RWPE2 (cell line): ENCODE measurements at regions not wholly inside any gene's neighbourhood (a gene's known extent, or its start where the extent isn't known, plus 50 kb on each side); places are given as distances from the start of the nearest gene placed in this dataset.

Experiments
- ATAC-seq: fragments of 200-7000 bp; cut with Tn5 transposase; 3 replicates; pipeline ENCODE4 v1.9.1; 2021; ENCODE audit warnings: low read depth
- DNase-seq: peaks from one replicate; pipeline ENCODE4 v3.0.0-alpha.2; 2020; ENCODE audit warnings: low spot score
- H3K27ac ChIP-seq: fragments of 450-650 bp; 2 replicates; pipeline ENCODE4 v1.5.1; 2017; ENCODE audit warnings: mild to moderate bottlenecking; ENCODE audit not compliant: poor library complexity, severe bottlenecking
- H3K27me3 ChIP-seq: fragments of 250-450 bp; sonication (Bioruptor Pico); 2 replicates; pipeline ENCODE4 v1.5.1; 2021; ENCODE audit warnings: mild to moderate bottlenecking, moderate library complexity; ENCODE audit not compliant: insufficient read depth, poor library complexity, severe bottlenecking
- H3K36me3 ChIP-seq: fragments of 250-450 bp; sonication (Bioruptor Pico); 2 replicates; pipeline ENCODE4 v1.5.1; 2020; ENCODE audit warnings: low read depth, mild to moderate bottlenecking, moderate library complexity
- H3K4me1 ChIP-seq: fragments of 250-450 bp; sonication (Bioruptor Pico); 2 replicates; pipeline ENCODE4 v1.5.1; 2021; ENCODE audit warnings: mild to moderate bottlenecking, moderate library complexity; ENCODE audit not compliant: insufficient read depth, poor library complexity, severe bottlenecking
- H3K4me3 ChIP-seq: fragments of 250-450 bp; sonication (Bioruptor Pico); 2 replicates; pipeline ENCODE4 v1.5.1; 2021; ENCODE audit warnings: mild to moderate bottlenecking, moderate library complexity; ENCODE audit not compliant: severe bottlenecking
- H3K9me3 ChIP-seq: fragments of 250-450 bp; sonication (Bioruptor Pico); 2 replicates; pipeline ENCODE4 v1.5.1; 2021; ENCODE audit warnings: mild to moderate bottlenecking, moderate library complexity; ENCODE audit not compliant: severe bottlenecking
- TF ChIP-seq, protein P1 (sequence below): fragments of 450-650 bp; IDR thresholded peaks from one replicate; pipeline ENCODE4 v1.5.1; 2017; ENCODE audit warnings: mild to moderate bottlenecking, moderate library complexity; ENCODE audit not compliant: poor library complexity, severe bottlenecking

DNA sequence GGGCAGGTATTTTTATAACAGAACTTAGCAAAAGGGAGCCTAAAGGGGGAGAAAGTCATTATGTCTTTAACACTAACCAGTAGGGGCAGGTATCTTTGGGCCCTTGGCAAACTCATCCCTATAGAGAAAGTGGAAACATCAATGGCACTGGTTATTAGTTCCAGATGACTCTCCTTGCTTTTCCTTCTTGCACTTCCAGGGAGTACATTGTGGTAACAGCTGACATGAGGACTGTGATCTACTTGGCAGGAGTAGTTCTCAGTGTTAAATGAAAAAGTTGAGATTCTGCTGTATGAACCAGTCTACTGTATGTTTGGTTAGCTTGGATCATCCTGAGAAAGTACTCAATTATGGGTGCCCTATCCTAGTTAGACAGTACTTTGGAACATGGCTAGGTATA lies 93.6 kb downstream of the ATXN3L start:
- Histone ChIP-seq H3K36me3 (no peaks in the 10 kb centered on the region), H3K4me1 (peaks cover 15% of the 10 kb centered on the region), H3K9me3 (no peaks in the 10 kb centered on the region), H3K27me3 (no peaks in the 10 kb centered on the region), H3K27ac (no peak overlapping the region), H3K4me3 (no peak overlapping the region)
- TF ChIP-seq, protein P1, sequence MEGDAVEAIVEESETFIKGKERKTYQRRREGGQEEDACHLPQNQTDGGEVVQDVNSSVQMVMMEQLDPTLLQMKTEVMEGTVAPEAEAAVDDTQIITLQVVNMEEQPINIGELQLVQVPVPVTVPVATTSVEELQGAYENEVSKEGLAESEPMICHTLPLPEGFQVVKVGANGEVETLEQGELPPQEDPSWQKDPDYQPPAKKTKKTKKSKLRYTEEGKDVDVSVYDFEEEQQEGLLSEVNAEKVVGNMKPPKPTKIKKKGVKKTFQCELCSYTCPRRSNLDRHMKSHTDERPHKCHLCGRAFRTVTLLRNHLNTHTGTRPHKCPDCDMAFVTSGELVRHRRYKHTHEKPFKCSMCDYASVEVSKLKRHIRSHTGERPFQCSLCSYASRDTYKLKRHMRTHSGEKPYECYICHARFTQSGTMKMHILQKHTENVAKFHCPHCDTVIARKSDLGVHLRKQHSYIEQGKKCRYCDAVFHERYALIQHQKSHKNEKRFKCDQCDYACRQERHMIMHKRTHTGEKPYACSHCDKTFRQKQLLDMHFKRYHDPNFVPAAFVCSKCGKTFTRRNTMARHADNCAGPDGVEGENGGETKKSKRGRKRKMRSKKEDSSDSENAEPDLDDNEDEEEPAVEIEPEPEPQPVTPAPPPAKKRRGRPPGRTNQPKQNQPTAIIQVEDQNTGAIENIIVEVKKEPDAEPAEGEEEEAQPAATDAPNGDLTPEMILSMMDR = no peak
- DNase-seq (no peak), ATAC-seq (no peak)

DNA sequence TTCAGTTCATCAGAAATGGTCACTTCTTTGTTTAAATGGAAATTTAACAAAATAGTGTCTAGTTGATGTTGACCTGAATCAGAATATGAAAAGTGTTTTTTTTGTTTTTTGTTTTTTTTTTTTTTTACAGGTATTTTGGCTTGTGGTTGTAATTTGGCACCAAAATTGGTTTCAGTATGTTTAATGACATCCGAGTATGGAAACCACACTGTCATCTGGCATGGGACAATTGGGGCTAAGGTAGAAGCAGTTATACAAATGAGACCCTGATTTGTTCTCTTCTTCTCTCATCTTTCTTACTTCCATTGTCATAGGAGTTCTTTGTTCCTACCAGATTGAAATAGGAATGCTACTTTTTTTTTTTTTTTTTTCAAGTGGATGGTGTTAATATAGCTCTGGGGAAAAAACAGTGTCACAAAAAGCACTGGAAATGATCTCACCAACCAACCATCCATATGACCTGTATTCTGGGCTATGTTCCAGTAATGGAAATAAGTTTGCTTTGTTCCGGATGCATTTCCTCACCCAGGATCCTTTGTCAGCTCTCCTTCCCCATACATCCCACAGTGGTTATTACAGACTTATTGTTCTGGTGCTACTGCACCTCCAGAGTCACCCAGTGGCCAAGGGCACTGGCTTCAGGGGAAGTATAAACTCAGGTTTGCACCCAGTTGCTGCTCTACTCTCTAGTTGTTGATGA lies 95.8 kb downstream of the ATXN3L start:
- H3K27ac ChIP-seq = peak overlapping the region; percentile 69
- ATAC-seq (peak; percentile 84), DNase-seq (no peak)
- no peaks in the 10 kb centered on the region for H3K27me3 ChIP-seq
- H3K36me3 ChIP-seq = no peaks in the 10 kb centered on the region
- H3K4me1 ChIP-seq = peaks cover 22% of the 10 kb centered on the region
- H3K9me3 ChIP-seq = no peaks in the 10 kb centered on the region
- TF ChIP-seq, protein P1 = peak; percentile 9
- H3K4me3 ChIP-seq = no peak overlapping the region

DNA sequence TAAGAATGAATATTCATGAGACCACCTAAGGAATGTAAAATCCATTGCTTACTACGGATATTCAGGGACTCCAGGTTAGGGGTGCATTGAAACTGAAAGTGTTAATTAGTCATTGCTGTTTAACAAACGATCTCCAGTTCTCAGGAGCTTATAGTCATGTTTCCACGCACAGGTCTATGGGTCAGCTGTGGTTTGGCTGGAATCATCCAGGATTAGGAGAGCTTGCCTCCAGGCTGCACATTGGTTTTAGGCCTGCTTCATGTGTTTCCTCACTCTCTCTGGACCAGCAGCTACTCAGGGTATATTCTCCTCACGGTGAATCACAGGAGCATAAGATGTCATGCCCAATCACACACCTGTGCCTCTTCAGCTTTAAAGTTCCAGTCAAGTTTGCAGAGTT lies 98.9 kb downstream of the ATXN3L start:
- peak overlapping the region; percentile 17 for H3K27ac ChIP-seq
- H3K4me3 ChIP-seq = no peak overlapping the region
- no peaks in the 10 kb centered on the region for H3K9me3 ChIP-seq
- peak; percentile 95 for ATAC-seq
- no peak for DNase-seq
- no peaks in the 10 kb centered on the region for H3K27me3 ChIP-seq
- TF ChIP-seq, protein P1 = no peak
- peaks cover 22% of the 10 kb centered on the region for H3K4me1 ChIP-seq
- H3K36me3 ChIP-seq = no peaks in the 10 kb centered on the region

DNA sequence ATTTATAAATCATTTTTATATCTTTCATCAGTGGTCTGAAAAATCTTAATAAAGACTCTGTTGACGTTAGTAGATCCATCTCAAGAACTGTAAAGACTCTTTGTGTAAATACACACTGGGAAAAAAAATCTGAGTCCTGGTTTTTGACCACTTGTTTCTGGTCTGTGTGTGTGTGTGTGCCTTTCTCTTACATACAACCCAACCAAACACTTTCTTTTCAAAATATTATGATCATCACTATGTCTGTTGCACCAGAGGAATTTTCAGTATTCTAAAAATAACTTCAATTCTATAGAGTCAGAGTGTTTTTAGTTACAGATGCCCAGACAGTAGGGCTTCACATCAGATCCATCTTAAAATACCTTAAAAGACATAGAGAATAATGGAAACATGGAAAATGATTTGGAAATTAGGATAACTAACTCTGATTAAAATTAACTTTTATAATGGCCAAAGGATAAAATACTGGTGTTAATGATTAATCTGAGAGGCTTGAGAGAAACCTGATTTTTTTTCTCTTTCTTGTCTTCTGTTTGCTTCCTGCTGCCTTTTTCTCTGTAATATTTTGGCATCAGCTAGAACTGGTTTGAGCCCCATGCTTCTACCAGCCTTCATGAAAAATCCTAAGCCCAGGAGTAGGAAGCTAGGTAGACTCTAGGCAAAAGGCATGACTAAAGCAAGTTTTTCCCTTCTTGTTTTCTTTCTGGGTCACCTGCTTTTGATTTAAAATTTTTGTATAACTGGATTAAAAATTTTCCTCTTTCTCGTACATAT lies 99.7 kb downstream of the ATXN3L start:
- DNase-seq = no peak
- H3K9me3 ChIP-seq = no peaks in the 10 kb centered on the region
- H3K36me3 ChIP-seq = no peaks in the 10 kb centered on the region
- TF ChIP-seq, protein P1 = no peak
- no peaks in the 10 kb centered on the region for H3K27me3 ChIP-seq
- H3K27ac ChIP-seq = no peak overlapping the region
- H3K4me3 ChIP-seq = no peak overlapping the region
- no peak for ATAC-seq
- peaks cover 22% of the 10 kb centered on the region for H3K4me1 ChIP-seq

DNA sequence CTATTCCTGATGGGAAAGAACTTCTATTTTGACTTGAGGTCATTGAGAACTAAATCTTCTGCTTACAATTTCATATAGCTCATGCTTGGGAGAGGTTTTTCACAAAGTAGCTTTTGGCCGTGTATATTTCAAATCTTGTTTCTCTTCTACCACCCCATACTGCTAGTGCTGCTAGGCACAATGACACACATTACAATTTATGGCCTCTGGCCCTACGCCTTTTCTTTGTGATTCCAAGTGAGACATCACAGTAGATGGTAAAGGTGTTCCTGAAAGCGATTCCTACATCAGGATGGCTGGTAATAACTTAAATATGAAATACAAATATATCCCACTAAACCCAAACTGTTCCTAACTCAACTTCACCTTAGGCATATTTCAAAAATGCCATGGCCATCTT lies 101.1 kb downstream of the ATXN3L start:
- H3K36me3 ChIP-seq = no peaks in the 10 kb centered on the region
- no peak overlapping the region for H3K4me3 ChIP-seq
- H3K4me1 ChIP-seq = peaks cover 14% of the 10 kb centered on the region
- H3K27me3 ChIP-seq = no peaks in the 10 kb centered on the region
- no peak for DNase-seq
- no peaks in the 10 kb centered on the region for H3K9me3 ChIP-seq
- ATAC-seq = no peak
- TF ChIP-seq, protein P1 = no peak
- H3K27ac ChIP-seq = no peak overlapping the region
